ENCODE measurements at regions not wholly inside any gene's neighbourhood (a gene's known extent, or its start where the extent isn't known, plus 50 kb on each side); places are given as distances from the start of the nearest gene placed in this dataset.

GRCh38 chr15:47367726-47368390 is 349.4 kb upstream of the SEMA6D start:
- FAIRE-seq (no peak), DNase-seq (ENCODE audit: insufficient read length, low spot score) (no peak)
- TF ChIP-seq PAX5 (IDR thresholded peaks at IDR 0.05; ENCODE audit: insufficient read depth, low read length, severe bottlenecking) (no peak), POLR2A (IDR thresholded peaks at IDR 0.05; ENCODE audit: low read depth, low read length) (no peak), POU2F2 (IDR thresholded peaks at IDR 0.05; ENCODE audit: low read depth, low read length) (no peak), SPI1 (IDR thresholded peaks at IDR 0.05; ENCODE audit: low read depth, low read length) (no peak), TAF1 (IDR thresholded peaks at IDR 0.05; ENCODE audit: low read depth, low read length) (no peak), POLR2AphosphoS5 (IDR thresholded peaks at IDR 0.05; ENCODE audit: low read depth, low read length) (no peak)

- FAIRE-seq (no peak), DNase-seq (ENCODE audit: insufficient read length, low spot score) (no peak)
Measured at GRCh38 chr15:47371939-47372338, 345.4 kb upstream of the SEMA6D start.

GRCh38 chr15:47374222-47374621 is 343.1 kb upstream of the SEMA6D start:
- TF ChIP-seq PAX5 (IDR thresholded peaks at IDR 0.05; ENCODE audit: insufficient read depth, low read length, severe bottlenecking) (no peak), POLR2A (IDR thresholded peaks at IDR 0.05; ENCODE audit: low read depth, low read length) (no peak), POU2F2 (IDR thresholded peaks at IDR 0.05; ENCODE audit: low read depth, low read length) (no peak)
- FAIRE-seq (no peak), DNase-seq (ENCODE audit: insufficient read length, low spot score) (no peak)

More at GRCh38 chr15:47371939-47372338, 345.4 kb upstream of the SEMA6D start:
- TF ChIP-seq POLR2A (IDR thresholded peaks at IDR 0.05; ENCODE audit: low read depth, low read length) (no peak), PAX5 (IDR thresholded peaks at IDR 0.05; ENCODE audit: insufficient read depth, low read length, severe bottlenecking) (no peak), SPI1 (IDR thresholded peaks at IDR 0.05; ENCODE audit: low read depth, low read length) (no peak), POLR2AphosphoS5 (IDR thresholded peaks at IDR 0.05; ENCODE audit: low read depth, low read length) (no peak), POU2F2 (IDR thresholded peaks at IDR 0.05; ENCODE audit: low read depth, low read length) (no peak), TAF1 (IDR thresholded peaks at IDR 0.05; ENCODE audit: low read depth, low read length) (no peak)

GRCh38 chr15:47376190-47376589 is 341.1 kb upstream of the SEMA6D start:
- no peak for DNase-seq (ENCODE audit: insufficient read length, low spot score)
- TF ChIP-seq POU2F2 (IDR thresholded peaks at IDR 0.05; ENCODE audit: low read depth, low read length), result no peak
- TF ChIP-seq POLR2A (IDR thresholded peaks at IDR 0.05; ENCODE audit: low read depth, low read length), result no peak
- TF ChIP-seq SPI1 (IDR thresholded peaks at IDR 0.05; ENCODE audit: low read depth, low read length), result no peak
- no peak for TF ChIP-seq TAF1 (IDR thresholded peaks at IDR 0.05; ENCODE audit: low read depth, low read length)
- no peak for TF ChIP-seq PAX5 (IDR thresholded peaks at IDR 0.05; ENCODE audit: insufficient read depth, low read length, severe bottlenecking)
- FAIRE-seq, result no peak

- no peak for TF ChIP-seq SPI1 (IDR thresholded peaks at IDR 0.05; ENCODE audit: low read depth, low read length)
- no peak for TF ChIP-seq POLR2A (IDR thresholded peaks at IDR 0.05; ENCODE audit: low read depth, low read length)
- no peak for TF ChIP-seq PAX5 (IDR thresholded peaks at IDR 0.05; ENCODE audit: insufficient read depth, low read length, severe bottlenecking)
- TF ChIP-seq TAF1 (IDR thresholded peaks at IDR 0.05; ENCODE audit: low read depth, low read length), result no peak
- TF ChIP-seq POU2F2 (IDR thresholded peaks at IDR 0.05; ENCODE audit: low read depth, low read length), result no peak
- TF ChIP-seq POLR2AphosphoS5 (IDR thresholded peaks at IDR 0.05; ENCODE audit: low read depth, low read length), result no peak
- FAIRE-seq (no peak), DNase-seq (ENCODE audit: insufficient read length, low spot score) (no peak)
Measured at GRCh38 chr15:47377465-47377864, 339.8 kb upstream of the SEMA6D start.

- FAIRE-seq (no peak), DNase-seq (ENCODE audit: insufficient read length, low spot score) (no peak)
- TF ChIP-seq POU2F2 (IDR thresholded peaks at IDR 0.05; ENCODE audit: low read depth, low read length) (no peak), POLR2A (IDR thresholded peaks at IDR 0.05; ENCODE audit: low read depth, low read length) (no peak), PAX5 (IDR thresholded peaks at IDR 0.05; ENCODE audit: insufficient read depth, low read length, severe bottlenecking) (no peak), SPI1 (IDR thresholded peaks at IDR 0.05; ENCODE audit: low read depth, low read length) (no peak), POLR2AphosphoS5 (IDR thresholded peaks at IDR 0.05; ENCODE audit: low read depth, low read length) (no peak)
Measured at GRCh38 chr15:47378527-47378926, 338.8 kb upstream of the SEMA6D start.

- FAIRE-seq (no peak), DNase-seq (ENCODE audit: insufficient read length, low spot score) (no peak)
- TF ChIP-seq PAX5 (IDR thresholded peaks at IDR 0.05; ENCODE audit: insufficient read depth, low read length, severe bottlenecking), result no peak
- TF ChIP-seq TAF1 (IDR thresholded peaks at IDR 0.05; ENCODE audit: low read depth, low read length), result no peak
- no peak for TF ChIP-seq POLR2A (IDR thresholded peaks at IDR 0.05; ENCODE audit: low read depth, low read length)
- no peak for TF ChIP-seq SPI1 (IDR thresholded peaks at IDR 0.05; ENCODE audit: low read depth, low read length)
- no peak for TF ChIP-seq POU2F2 (IDR thresholded peaks at IDR 0.05; ENCODE audit: low read depth, low read length)
- no peak for TF ChIP-seq POLR2AphosphoS5 (IDR thresholded peaks at IDR 0.05; ENCODE audit: low read depth, low read length)
Measured at GRCh38 chr15:47383102-47383501, 334.2 kb upstream of the SEMA6D start.

- TF ChIP-seq POU2F2 (IDR thresholded peaks at IDR 0.05; ENCODE audit: low read depth, low read length), result no peak
- TF ChIP-seq POLR2A (IDR thresholded peaks at IDR 0.05; ENCODE audit: low read depth, low read length), result no peak
- TF ChIP-seq SPI1 (IDR thresholded peaks at IDR 0.05; ENCODE audit: low read depth, low read length), result no peak
- no peak for TF ChIP-seq TAF1 (IDR thresholded peaks at IDR 0.05; ENCODE audit: low read depth, low read length)
- no peak for FAIRE-seq
- DNase-seq (ENCODE audit: insufficient read length, low spot score), result no peak
Measured at GRCh38 chr15:47383801-47384200, 333.5 kb upstream of the SEMA6D start.

- DNase-seq (ENCODE audit: insufficient read length, low spot score) (no peak), FAIRE-seq (no peak)
- no peak for TF ChIP-seq POU2F2 (IDR thresholded peaks at IDR 0.05; ENCODE audit: low read depth, low read length)
- no peak for TF ChIP-seq POLR2AphosphoS5 (IDR thresholded peaks at IDR 0.05; ENCODE audit: low read depth, low read length)
- TF ChIP-seq SPI1 (IDR thresholded peaks at IDR 0.05; ENCODE audit: low read depth, low read length), result no peak
- no peak for TF ChIP-seq TAF1 (IDR thresholded peaks at IDR 0.05; ENCODE audit: low read depth, low read length)
- TF ChIP-seq PAX5 (IDR thresholded peaks at IDR 0.05; ENCODE audit: insufficient read depth, low read length, severe bottlenecking), result no peak
- no peak for TF ChIP-seq POLR2A (IDR thresholded peaks at IDR 0.05; ENCODE audit: low read depth, low read length)
Measured at GRCh38 chr15:47384341-47384740, 333.0 kb upstream of the SEMA6D start.

- DNase-seq (ENCODE audit: insufficient read length, low spot score) (no peak), FAIRE-seq (no peak)
- TF ChIP-seq PAX5 (IDR thresholded peaks at IDR 0.05; ENCODE audit: insufficient read depth, low read length, severe bottlenecking) (no peak), POLR2AphosphoS5 (IDR thresholded peaks at IDR 0.05; ENCODE audit: low read depth, low read length) (no peak), POU2F2 (IDR thresholded peaks at IDR 0.05; ENCODE audit: low read depth, low read length) (no peak), SPI1 (IDR thresholded peaks at IDR 0.05; ENCODE audit: low read depth, low read length) (no peak), POLR2A (IDR thresholded peaks at IDR 0.05; ENCODE audit: low read depth, low read length) (no peak), TAF1 (IDR thresholded peaks at IDR 0.05; ENCODE audit: low read depth, low read length) (no peak)
Measured at GRCh38 chr15:47384776-47385175, 332.5 kb upstream of the SEMA6D start.
